ENCODE measurements at regions not wholly inside any gene's neighbourhood (a gene's known extent, or its start where the extent isn't known, plus 50 kb on each side); places are given as distances from the start of the nearest gene placed in this dataset.
"Not testable (repeated sequence)": the region's sequence is repeated elsewhere in the genome, so short reads cannot be mapped to it uniquely, and the experiment has no call there.

- TF ChIP-seq CTCF (IDR thresholded peaks at IDR 0.05) (no peak), ZFX (IDR thresholded peaks at IDR 0.05; ENCODE audit: borderline replicate concordance) (no peak)
- H3K27ac ChIP-seq, result no peak overlapping the region
Measured at GRCh38 chr14:48714366-48714765, 871.8 kb downstream of the RPS29 start.

- no peak overlapping the region for H3K27ac ChIP-seq
- TF ChIP-seq CTCF (IDR thresholded peaks at IDR 0.05), result no peak
- no peak for TF ChIP-seq ZFX (IDR thresholded peaks at IDR 0.05; ENCODE audit: borderline replicate concordance)
Measured at GRCh38 chr14:48710133-48710532, 876.0 kb downstream of the RPS29 start.

- H3K27ac ChIP-seq, result no peak overlapping the region
- TF ChIP-seq ZFX (IDR thresholded peaks at IDR 0.05; ENCODE audit: borderline replicate concordance) (no peak), CTCF (IDR thresholded peaks at IDR 0.05) (no peak)
Measured at GRCh38 chr14:48709277-48709785, 876.8 kb downstream of the RPS29 start.

- TF ChIP-seq ZFX (IDR thresholded peaks at IDR 0.05; ENCODE audit: borderline replicate concordance) (no peak), CTCF (IDR thresholded peaks at IDR 0.05) (no peak)
Measured at GRCh38 chr14:48704639-48705038, 881.5 kb downstream of the RPS29 start.

GRCh38 chr14:48703728-48704467 lies 882.3 kb downstream of the RPS29 start:
- TF ChIP-seq CTCF (IDR thresholded peaks at IDR 0.05) (no peak), ZFX (IDR thresholded peaks at IDR 0.05; ENCODE audit: borderline replicate concordance) (no peak)
- no peak overlapping the region for H3K27ac ChIP-seq

More at GRCh38 chr14:48704639-48705038, 881.5 kb downstream of the RPS29 start:
- no peak overlapping the region for H3K27ac ChIP-seq

GRCh38 chr14:48697362-48697761 lies 888.8 kb downstream of the RPS29 start:
- not testable (repeated sequence) for H3K27ac ChIP-seq

GRCh38 chr14:48693793-48694192 lies 892.4 kb downstream of the RPS29 start:
- no peak for TF ChIP-seq ZFX (IDR thresholded peaks at IDR 0.05; ENCODE audit: borderline replicate concordance)
- no peak for TF ChIP-seq CTCF (IDR thresholded peaks at IDR 0.05)
- no peak overlapping the region for H3K27ac ChIP-seq

All from 22Rv1 (cell line).